Posterior vena cava (tissue), 2 donors: ENCODE measurements at regions not wholly inside any gene's neighbourhood (a gene's known extent, or its start where the extent isn't known, plus 50 kb on each side); places are given as distances from the start of the nearest gene placed in this dataset.
"Not testable (repeated sequence)": the region's sequence is repeated elsewhere in the genome, so short reads cannot be mapped to it uniquely, and the experiment has no call there.

ENCODE experiments used
- DNase-seq: peaks from one replicate; pipeline ENCODE4 v3.0.0-alpha.2; 2020; ENCODE audit warnings: low spot score
- intact Hi-C, 2 donors: fragments of 100-400 bp; cut with DNase I; formaldehyde crosslinking; loops; one replicate each; pipeline versions ENCODE4 v1.14.1 to v1.14.2; 2022 to 2023
- donor health status: DM: yes; HTN: yes; CAD: no.
- donor health status: DM: yes; HTN: yes; CAD: no.

DNA sequence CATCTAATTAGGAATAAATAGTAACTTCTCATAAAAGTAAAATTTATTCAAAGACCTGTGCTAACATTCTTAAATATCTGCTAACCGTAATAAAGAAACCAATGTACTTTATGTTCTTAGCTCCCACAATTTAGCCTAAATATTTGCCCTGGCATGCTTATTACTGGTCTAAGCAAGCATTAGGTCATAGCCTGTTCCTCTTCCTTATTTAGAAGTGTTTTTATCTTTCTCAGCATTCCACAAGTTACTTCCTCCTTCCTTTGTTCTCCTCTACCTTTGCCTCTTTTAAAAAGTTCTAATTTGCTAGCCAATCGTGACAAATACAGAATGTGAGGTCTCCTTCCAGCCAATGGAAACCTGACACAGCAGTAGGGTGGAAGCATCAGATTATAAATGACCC, 173.3 kb downstream of the TEX13C start:
- intact Hi-C loops, result not testable (repeated sequence)

DNA sequence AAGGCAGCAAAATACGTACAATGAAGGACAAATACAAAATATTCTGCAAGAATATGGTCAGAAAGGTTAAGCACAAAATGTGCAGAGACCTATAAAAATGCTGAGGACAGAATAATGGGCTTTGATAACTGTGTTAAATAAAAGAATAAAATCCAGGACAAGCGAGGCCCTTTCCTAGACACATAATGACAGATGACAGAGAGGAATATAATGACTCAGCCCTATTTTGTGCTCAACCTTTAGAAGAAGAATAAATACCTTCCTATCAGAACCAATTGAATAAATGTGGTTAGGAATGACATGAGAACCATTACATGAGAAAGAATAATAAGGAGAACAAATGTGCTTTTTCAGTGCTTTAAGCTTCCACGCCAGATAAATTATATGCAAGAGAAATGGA, 178.0 kb downstream of the TEX13C start:
- no peak for DNase-seq
- intact Hi-C loops, result no loop called here

More for the DNA sequence above, 173.3 kb downstream of the TEX13C start:
- not testable (repeated sequence) for DNase-seq

DNA sequence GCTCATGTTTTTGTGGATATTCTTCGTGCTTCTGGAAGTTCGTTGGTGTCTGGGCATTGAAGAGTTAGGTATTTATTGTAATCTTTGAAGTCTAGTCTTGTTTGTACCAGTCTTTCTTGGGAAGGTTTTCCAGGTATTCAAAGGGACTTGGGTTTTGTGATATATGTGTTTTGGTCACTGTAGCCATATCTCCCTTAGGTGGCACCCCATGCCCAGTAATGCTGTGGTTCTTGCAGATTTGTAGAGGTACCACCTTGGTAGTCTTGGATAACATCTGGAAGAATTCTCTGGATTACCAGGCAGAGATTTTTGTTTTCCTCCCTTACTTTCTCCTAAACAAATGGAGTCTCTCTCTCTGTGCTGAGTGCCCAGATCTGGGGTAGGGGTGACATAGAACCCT, 184.1 kb downstream of the TEX13C start:
- intact Hi-C loops, result no loop called here
- DNase-seq, result no peak

DNA sequence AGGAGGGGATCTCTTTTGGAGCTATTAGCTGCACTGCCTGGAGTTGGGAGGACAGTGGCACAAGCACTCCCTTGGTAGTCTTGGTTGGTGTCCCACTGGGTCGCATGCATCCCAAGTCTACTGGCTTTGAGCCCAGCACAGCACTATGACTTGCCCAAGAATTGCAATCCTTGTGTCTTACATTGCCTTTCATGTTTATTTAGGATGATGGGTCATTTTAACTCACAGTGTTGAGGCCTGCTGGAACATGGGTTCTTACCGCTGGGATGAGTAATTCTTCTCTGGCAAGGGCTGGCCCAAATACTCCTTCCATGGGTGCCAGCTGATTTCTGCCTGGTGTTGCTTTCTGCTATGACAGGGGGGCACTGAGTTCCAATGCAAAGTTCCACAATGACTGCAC, 185.5 kb downstream of the TEX13C start:
- DNase-seq, result no peak
- intact Hi-C loops, result no loop called here

DNA sequence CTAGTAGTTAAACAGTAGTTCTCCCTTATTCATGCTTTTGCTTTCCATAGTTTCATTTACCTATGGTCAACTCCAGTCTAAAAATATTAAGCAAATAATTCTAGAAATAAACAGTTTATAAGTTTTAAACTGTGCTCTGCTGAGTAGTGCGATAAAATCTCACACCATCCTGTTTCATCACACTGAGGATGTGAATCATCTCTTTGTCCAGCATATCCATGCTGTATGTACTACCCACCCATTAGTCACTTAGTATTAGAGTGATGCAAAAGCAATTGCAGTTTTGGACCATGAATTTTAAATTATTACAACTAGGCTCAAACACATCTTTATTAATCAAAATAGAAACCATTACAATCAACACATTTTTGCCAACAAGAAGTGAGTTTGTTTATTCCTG, 187.4 kb downstream of the TEX13C start:
- intact Hi-C loops, result no loop called here
- no peak for DNase-seq

DNA sequence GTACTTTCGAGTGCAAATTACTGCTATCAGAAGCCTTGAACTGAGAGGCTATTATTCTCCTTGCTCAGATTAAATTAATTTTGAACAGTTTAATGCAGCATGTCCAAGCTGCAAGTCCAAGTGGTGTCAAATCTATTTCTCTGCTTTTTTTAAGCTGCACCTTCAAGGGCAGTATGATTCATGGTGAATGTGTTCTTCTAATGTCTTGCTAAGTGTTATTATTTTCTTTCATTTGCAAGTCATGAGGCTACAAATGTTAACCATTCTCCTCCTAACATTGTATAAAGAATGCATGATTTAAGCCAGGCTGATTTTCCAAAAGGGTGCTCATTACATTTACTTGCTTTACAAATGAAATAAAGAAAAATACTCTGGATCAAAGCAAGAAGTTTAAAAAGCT, 200.4 kb downstream of the TEX13C start:
- intact Hi-C loops, result no loop called here
- DNase-seq, result no peak

DNA sequence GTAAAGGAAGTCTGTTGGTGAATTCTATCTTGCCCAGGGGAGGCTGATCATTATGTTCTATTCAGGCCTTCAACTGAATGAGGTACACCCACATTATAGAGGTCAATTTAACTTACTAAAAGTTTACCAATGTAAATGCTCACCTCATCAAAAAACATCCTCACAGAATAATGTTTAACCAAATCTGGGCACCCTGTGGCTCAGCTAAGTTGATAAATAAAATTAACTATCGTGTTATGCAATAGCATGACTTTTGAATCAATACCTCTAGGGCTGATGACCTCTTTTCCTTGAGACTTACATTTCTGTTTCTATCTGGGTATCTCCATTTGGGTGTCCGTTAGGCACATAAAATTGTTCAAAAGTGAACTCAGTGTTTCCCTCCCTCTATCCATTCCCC, 203.1 kb downstream of the TEX13C start:
- intact Hi-C loops, result no loop called here
- DNase-seq, result no peak

DNA sequence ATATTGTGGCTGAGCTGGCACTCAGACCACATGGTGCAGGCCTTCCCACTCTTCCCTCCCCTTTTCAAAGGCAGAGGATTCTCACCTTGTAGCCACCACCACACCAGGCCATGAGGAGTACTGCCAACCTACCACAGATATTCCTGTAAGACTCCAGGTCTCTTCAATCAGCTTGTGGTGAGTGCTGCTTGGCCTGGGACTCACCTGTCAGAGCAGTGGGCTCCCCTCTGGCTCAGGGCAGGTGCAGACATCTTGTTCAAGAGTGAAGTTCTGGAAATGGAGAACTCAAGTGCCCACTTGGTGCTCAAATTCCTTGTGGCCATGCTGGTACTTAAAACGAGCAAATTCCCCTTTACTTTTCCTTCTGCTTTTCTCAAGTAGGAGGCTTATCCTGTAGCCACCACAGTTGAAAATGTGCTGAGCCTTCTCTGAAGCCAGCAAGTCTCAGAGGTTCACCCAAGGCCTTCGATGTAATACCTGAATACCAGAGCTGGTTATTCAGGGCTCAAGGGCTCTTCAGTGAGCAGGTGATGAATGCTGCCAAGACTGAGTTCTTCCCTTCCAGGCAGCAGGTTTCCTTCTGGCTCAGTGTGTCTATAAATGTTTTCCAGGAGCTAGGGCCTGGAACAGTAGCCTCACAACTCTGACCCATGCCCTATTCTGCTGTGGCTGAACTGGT, 212.9 kb downstream of the TEX13C start:
- intact Hi-C loops, result no loop called here
- DNase-seq, result no peak

DNA sequence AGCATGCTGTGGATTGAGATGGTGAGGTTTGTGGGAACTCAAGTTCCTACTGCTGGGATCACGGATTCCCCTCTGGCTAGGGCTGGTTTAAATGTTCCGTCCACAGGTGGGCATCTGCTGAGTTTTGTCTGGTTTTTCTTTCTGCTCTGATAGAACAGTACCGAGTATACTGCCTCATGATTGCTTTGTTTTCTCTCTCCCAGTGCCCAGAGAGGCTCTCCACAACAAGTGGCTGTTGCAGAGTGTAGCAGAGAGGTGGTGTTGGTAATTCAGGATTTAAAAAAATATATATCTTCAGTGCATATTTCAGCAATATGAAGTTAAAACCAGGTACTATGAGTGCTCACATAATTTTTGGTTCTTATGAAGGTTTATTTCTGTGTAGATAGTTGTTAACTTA, 213.7 kb downstream of the TEX13C start:
- DNase-seq, result no peak
- intact Hi-C loops, result no loop called here

DNA sequence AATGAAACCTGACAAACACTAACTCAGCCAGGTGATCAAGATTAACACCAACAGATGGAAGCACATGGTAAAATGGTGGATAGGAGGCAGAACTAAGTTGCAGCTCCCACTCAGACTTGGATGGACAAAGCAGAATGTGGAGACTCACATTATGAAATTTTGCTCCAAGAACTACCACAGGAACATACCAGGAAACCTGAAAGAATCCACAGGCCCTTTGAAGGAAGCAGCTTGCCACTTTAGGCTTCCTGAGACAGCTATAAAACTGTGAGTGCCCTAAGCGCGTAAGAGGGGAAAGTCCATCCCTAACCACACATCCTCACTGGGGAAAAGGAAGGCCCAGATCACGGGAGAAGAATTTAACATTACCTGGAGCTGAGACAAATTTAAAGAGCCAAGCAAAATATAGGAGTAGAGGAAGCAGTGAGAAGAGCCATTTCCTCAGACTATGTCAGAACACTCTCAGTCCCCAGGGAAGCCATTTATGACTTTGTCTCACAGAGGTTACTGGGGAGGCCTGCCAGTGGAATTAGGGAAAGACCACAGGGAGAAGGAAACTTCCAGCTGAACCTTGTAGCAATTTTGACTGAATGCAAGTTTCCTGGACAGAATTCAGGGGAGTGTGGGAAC, 224.5 kb downstream of the TEX13C start:
- DNase-seq, result no peak
- intact Hi-C loops, result no loop called here

DNA sequence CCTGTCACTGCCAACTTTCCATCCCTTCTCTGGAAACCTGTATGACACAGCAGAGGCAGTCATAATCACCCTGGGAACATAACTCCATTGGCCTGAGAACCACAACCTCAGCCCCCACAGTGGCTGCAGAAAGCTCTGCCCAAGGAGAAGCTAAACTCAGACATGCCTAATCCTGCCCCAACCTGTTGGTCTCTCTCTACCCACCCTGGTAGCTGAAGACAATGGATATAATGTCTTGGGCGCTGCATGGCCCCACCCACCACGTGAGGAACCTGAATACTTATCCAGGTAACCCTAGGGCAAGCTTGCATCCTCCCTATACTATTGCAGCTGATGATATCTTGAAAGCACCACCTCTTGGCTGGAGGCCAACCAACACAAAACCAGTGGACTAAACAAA, 225.2 kb downstream of the TEX13C start:
- no peak for DNase-seq
- intact Hi-C loops, result no loop called here

DNA sequence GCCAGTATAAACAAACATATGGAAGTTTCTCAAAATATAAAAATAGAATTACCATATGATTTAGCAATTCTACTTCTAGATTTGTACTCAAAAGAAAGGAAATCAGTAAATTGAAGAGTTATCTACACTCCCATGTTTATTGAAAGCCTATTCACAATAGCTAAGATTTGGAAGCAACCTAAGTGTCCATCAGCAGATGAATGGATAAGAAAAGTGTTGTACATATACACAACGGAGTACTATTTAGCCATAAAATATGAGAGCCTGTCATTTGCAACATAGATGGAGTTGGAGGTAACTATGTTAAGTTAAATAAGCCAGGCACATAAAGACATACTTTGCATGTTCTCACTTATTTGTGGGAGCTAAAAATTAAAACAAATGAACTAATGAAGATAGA, 257.8 kb downstream of the TEX13C start:
- no peak for DNase-seq
- intact Hi-C loops, result no loop called here

DNA sequence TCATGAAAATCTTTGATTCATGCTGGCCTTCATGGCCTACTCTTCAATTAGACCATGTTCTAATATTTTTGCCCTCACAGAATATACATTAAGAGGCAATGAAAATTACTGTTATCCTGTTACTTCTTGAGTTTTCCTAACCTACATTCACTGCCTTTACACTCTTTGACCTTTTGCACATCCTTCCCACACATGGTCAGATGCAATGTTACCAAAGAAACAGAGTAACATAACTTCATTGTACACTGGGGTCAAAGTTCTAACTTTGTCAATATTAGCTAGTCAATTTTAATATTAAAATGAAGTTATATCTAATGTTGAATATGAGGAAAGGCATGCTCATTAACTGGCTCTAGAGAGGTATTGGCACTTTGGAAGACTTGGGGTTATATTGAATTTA, 284.8 kb downstream of the TEX13C start:
- intact Hi-C loops, result loop anchor here in 1 of 2 donors (10.0 kb wide), 1 partner anchor 1510 kb away; no protein-coding TSS in a partner anchor
- DNase-seq, result no peak

DNA sequence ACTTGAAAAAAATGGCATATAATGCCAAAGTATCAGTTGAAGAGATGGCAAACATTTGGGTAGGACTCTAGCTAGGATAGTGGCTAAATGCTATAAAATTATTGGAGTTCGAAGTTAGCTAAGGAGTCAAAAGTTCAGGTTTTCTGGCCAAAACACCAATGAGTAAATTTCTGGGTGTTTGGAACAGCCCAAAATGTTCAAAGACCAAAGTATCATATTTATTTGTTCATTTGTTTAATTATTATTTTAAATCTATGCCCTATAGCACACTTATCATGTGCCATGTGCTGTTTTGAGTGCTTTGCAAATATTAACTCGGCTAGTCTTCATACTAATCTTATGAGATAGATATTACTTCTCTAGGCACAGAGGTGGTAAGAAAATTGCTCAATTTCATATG, 285.5 kb downstream of the TEX13C start:
- intact Hi-C loops, result loop anchor here in 1 of 2 donors (10.0 kb wide), 1 partner anchor 1510 kb away; no protein-coding TSS in a partner anchor

DNA sequence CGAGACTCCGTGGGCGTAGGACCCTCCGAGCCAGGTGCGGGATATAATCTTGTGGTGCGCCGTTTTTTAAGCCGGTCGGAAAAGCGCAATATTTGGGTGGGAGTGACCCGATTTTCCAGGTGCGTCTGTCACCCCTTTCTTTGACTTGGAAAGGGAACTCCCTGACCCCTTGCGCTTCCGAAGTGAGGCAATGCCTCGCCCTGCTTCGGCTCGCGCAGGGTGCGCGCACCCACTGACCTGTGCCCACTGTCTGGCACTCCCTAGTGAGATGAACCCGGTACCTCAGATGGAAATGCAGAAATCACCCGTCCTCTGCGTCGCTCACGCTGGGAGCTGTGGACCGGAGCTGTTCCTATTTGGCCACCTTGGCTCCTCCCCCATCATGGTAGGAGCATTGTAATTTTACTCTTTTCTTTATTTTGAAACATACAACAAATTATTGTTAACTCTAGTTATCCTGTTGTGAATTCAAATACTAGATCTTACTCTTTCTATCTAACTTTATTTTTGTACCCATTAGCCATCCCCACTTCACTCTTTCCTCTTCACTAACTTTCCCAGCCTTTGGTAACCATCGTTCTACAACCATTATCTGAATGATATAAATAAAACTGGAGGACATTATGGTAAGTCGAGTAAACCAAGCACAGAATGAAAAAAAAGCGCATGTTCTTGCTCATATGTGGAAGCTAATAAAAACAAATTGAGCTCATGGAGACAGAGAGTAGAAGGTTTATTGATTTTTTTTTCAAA, 295.1 kb downstream of the TEX13C start:
- intact Hi-C loops, DNase-seq: not testable (repeated sequence)

More for the DNA sequence above, 285.5 kb downstream of the TEX13C start:
- no peak for DNase-seq

DNA sequence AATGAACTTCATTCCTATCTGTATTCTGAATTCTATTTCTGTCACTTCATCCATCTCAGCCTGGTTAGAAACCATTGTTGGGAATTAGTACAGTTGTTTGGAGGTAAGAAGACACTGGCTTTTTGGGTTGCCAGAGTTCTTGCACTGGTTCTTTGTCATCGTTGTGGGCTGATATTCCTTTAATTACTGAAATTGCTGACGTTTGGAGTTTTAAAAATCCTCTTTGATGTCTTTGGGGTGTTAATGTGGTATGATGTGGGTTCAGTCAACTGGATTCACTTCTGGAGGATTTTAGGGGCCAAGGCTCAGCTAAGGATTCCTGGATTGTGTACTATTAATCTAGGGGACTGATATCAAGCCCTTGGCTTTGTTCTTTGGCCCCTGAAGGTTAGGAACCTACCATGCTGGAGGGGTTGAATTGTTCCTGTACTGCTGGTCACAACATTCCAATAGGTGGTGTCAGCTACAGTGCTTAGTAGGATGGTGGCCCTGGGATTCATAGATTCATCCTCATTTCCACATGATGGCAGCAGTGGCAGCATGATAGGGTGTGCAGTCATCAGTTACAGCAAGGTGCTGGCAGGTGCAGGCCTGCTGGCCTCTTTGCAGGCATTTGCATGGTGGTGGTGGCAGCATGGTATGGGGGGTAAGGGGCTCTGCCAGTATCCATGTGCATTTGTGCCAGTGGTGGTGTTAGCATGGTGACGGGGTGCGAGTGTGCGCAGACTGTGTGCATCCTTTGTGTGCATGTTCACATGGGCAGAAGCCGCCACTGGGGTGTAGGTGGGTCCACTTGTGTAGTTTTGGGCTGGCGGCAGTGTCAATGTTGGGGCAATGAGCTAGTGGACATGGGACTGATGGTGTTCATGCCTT, 301.3 kb downstream of the TEX13C start:
- no peak for DNase-seq
- intact Hi-C loops, result no loop called here

DNA sequence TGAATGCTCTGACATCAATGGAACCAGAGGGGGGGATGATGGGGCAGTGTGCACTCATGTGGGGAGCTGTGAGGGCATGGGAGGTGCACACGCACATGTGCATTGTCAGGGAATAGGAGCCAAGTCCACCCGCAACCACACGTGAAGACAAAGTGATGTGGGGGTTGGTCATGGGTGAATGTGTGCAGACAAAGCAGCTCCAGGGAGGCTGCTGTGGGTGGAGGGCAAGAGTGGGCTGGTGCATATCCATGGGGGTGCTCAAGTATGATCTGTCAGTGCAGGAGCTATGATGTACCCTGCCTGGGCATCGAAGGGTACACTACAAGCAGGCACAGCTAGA, 301.9 kb downstream of the TEX13C start:
- no peak for DNase-seq
- intact Hi-C loops, result no loop called here

DNA sequence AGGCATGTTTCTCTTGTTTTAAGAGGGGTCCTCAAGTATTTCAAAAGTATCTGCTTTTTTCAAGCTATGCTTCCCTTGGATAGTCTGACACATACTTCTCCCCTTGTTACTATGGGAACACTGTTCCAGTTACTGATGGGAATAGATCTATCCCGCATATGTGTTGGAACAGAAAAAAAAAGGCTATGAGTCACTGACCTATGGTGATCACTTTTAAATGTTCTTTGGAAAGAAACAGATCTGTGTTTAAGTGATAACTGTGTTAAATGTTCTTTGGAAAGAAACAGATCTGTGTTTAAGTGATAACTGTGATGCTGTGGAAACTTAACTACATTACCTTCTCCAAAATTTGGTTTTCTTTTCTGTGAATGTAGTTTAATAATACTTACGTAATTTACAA, 303.2 kb downstream of the TEX13C start:
- DNase-seq, result no peak
- intact Hi-C loops, result no loop called here

DNA sequence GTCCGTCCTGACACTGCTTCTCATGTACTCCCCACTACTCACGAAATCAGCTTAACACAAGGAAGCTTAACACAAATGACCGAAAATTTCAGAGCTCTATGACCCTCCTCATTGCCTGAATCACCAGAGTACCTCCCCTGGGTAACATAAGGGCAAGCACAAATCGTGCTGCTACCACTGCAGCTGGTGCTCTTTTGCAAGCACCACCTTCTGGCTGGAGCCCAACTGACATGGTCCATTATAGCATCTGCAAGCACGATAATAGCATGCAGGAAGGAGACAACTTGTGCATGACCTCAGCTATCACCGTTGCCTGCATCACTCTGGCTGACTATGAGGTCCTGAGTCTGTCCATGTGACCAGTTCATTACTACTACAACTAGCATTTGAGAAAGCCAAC, 308.0 kb downstream of the TEX13C start:
- no peak for DNase-seq
- intact Hi-C loops, result no loop called here

DNA sequence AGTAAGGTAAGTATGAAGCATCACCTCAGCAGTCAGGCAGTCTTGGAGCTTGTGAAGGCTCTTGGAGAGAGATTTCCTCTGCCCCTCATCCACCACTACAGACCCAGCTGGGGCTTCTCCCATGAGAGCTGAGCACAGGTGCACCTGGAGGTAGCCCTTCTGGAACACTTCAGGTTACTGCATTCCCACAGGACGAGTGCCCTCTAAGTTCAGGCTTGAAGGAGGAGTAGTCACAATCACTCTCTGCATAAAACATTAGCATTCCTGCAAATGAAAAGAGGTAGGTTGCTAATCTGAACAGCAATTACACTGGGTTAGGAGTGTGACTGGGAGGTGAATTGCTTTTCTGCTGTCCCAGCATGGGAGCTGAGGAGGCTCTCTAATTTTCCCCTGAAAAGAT, 308.8 kb downstream of the TEX13C start:
- intact Hi-C loops, result no loop called here
- DNase-seq, result no peak
